Fibroblast of villous mesenchyme (primary cell): ENCODE measurements at regions not wholly inside any gene's neighbourhood (a gene's known extent, or its start where the extent isn't known, plus 50 kb on each side); places are given as distances from the start of the nearest gene placed in this dataset.
"Not testable (repeated sequence)": the region's sequence is repeated elsewhere in the genome, so short reads cannot be mapped to it uniquely, and the experiment has no call there.

Experiments
- DNase-seq: peaks from one replicate; pipeline ENCODE4 v3.0.0-alpha.2; 2010; ENCODE audit warnings: low read depth
- H3K4me3 ChIP-seq: 2 replicates; pipeline ENCODE4 v1.5.1; 2011; ENCODE audit warnings: low read depth, mild to moderate bottlenecking, low read length
- TF ChIP-seq, protein P1 (sequence below): IDR thresholded peaks from 2 replicates; pipeline ENCODE4 v1.5.1; 2012; ENCODE audit warnings: low read depth, mild to moderate bottlenecking, low read length; ENCODE audit not compliant: insufficient read depth

GRCh38 chr18:68179811-68180210, 535.1 kb downstream of the TMX3 start:
- no peak overlapping the region for H3K4me3 ChIP-seq
- DNase-seq = no peak
- TF ChIP-seq, protein P1, sequence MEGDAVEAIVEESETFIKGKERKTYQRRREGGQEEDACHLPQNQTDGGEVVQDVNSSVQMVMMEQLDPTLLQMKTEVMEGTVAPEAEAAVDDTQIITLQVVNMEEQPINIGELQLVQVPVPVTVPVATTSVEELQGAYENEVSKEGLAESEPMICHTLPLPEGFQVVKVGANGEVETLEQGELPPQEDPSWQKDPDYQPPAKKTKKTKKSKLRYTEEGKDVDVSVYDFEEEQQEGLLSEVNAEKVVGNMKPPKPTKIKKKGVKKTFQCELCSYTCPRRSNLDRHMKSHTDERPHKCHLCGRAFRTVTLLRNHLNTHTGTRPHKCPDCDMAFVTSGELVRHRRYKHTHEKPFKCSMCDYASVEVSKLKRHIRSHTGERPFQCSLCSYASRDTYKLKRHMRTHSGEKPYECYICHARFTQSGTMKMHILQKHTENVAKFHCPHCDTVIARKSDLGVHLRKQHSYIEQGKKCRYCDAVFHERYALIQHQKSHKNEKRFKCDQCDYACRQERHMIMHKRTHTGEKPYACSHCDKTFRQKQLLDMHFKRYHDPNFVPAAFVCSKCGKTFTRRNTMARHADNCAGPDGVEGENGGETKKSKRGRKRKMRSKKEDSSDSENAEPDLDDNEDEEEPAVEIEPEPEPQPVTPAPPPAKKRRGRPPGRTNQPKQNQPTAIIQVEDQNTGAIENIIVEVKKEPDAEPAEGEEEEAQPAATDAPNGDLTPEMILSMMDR = no peak

DNA sequence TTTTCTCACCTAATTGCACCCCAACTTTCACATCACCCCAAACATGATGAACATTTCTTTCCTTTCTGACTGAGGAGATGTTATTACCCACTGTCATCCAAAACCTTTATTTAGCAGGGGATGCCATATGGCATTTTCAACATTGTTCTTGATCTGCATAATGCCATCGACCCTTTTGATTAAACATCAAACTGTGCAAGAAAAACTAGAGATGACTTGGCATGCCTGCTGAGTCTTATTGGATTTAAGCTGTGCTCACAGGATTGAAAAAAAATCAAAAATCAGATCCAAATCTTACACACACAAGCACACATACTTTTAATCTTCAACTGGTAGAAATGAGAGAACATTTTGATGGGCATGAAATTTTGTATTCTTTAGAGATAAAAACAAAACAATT, 536.0 kb downstream of the TMX3 start:
- TF ChIP-seq, protein P1 = no peak
- H3K4me3 ChIP-seq = no peak overlapping the region
- DNase-seq = no peak

- DNase-seq = peak; percentile 97
- no peak overlapping the region for H3K4me3 ChIP-seq
- TF ChIP-seq, protein P1 = no peak
Measured at GRCh38 chr18:68177807-68178702, 536.9 kb downstream of the TMX3 start.

DNA sequence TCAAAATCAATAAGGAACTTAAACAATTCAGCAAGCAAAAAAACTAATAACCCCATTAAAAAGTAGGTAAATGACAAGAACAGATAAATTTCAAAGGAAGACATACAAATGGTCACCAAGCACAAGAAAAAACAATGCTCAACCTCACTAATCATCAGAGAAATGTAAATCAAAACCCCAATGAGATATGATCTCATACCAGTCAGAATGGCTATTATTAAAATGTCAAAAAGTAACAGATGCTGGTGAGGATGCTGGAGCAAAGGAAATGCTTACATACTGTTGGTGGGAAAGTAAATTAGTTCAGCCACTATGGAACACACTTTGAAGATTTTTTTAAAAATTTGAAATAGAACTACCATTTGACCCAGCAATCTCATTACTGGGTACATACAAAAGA, 538.0 kb downstream of the TMX3 start:
- peak; percentile 53 for DNase-seq
- TF ChIP-seq, protein P1 = no peak
- H3K4me3 ChIP-seq = no peak overlapping the region

- no peak overlapping the region for H3K4me3 ChIP-seq
- DNase-seq = no peak
- TF ChIP-seq, protein P1 = no peak
Measured at GRCh38 chr18:68172842-68173549, 541.9 kb downstream of the TMX3 start.

- TF ChIP-seq, protein P1 = no peak
- H3K4me3 ChIP-seq = no peak overlapping the region
- DNase-seq = no peak
Measured at GRCh38 chr18:68164909-68165308, 550.0 kb downstream of the TMX3 start.

GRCh38 chr18:68153821-68154220, 561.1 kb downstream of the TMX3 start:
- not testable (repeated sequence) for DNase-seq, H3K4me3 ChIP-seq
